Stomach smooth muscle (tissue), 2 donors: ENCODE measurements at regions not wholly inside any gene's neighbourhood (a gene's known extent, or its start where the extent isn't known, plus 50 kb on each side); places are given as distances from the start of the nearest gene placed in this dataset.

Experiments used
- H3K27ac ChIP-seq: one replicate; pipeline ENCODE4 v1.7.0; 2013; ENCODE audit warnings: mild to moderate bottlenecking, low read length, inconsistent platforms
- H3K27me3 ChIP-seq, 2 donors: one replicate each; pipeline ENCODE4 v1.7.0; 2013; ENCODE audit warnings: low read length in 2 of 2; ENCODE audit not compliant: insufficient read depth in 2 of 2, control insufficient read depth in 1 of 2
- H3K36me3 ChIP-seq, 2 donors: one replicate each; pipeline ENCODE4 v1.7.0; 2013; ENCODE audit warnings: low read length in 2 of 2; ENCODE audit not compliant: control insufficient read depth in 2 of 2, insufficient read depth in 2 of 2
- H3K4me1 ChIP-seq: one replicate; pipeline ENCODE4 v1.7.0; 2013; ENCODE audit warnings: low read length; ENCODE audit not compliant: control insufficient read depth, insufficient read depth
- H3K4me3 ChIP-seq, 2 donors: one replicate each; pipeline ENCODE4 v1.7.0; 2013; ENCODE audit warnings: low read length in 2 of 2
- H3K9ac ChIP-seq, 2 donors: one replicate each; pipeline ENCODE4 v1.7.0; 2013; ENCODE audit warnings: low read length in 2 of 2, mild to moderate bottlenecking in 1 of 2
- H3K9me3 ChIP-seq, 2 donors: one replicate each; pipeline ENCODE4 v1.7.0; 2013; ENCODE audit warnings: low read length in 2 of 2; ENCODE audit not compliant: control insufficient read depth in 2 of 2
- donor health status: healthy.
- donor health status: Pancreatic carcinoma.

DNA sequence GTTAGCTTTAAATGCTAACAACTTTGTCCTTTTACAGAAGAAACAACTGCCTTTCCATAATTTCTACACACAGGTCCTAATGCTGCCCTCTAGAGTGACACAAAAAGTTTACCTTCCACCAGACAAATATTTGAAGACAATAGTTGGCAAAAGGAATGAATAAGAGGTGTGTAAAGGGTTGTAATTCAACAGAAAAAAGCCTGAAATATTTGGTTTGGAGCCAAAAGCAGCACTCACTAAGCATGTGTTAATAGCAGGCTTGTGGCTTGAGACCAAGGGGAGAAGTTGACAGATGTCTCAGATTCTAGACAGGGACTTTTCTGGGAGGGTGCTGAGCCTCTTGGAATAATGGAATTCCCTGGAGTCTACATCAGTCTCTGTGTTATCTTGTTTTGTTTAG, 156.2 kb upstream of the GALNT17 start:
- H3K4me3 ChIP-seq, result no peak overlapping the region
- H3K27ac ChIP-seq, result no peak overlapping the region
- H3K9me3 ChIP-seq, result no peaks in the 10 kb centered on the region
- H3K27me3 ChIP-seq, result no peaks in the 10 kb centered on the region
- no peak overlapping the region for H3K9ac ChIP-seq
- H3K4me1 ChIP-seq, result no peaks in the 10 kb centered on the region
- no peaks in the 10 kb centered on the region for H3K36me3 ChIP-seq

DNA sequence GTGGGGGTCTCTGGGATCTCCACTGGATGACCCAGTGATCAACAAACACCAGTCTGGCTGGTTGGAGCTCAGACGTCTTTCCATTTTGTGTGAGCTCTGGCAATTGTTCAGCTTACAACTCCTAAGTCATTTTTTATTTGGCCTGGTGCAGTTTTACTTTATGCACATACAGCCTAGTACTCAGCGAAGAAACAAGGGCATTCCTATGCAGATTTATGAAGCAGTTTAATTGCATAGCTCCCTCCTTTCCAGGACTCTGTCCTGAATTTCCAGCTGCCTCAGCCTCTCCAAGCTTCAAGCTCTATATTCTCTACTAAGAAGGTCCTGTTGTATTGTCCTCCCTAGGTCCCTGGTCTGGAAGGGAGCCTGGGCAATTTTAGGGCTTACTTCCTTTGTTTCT, 145.6 kb upstream of the GALNT17 start:
- Histone ChIP-seq H3K4me3 (no peak overlapping the region), H3K27ac (no peak overlapping the region), H3K36me3 (no peaks in the 10 kb centered on the region), H3K4me1 (no peaks in the 10 kb centered on the region), H3K9ac (no peak overlapping the region), H3K27me3 (no peaks in the 10 kb centered on the region), H3K9me3 (no peaks in the 10 kb centered on the region)

DNA sequence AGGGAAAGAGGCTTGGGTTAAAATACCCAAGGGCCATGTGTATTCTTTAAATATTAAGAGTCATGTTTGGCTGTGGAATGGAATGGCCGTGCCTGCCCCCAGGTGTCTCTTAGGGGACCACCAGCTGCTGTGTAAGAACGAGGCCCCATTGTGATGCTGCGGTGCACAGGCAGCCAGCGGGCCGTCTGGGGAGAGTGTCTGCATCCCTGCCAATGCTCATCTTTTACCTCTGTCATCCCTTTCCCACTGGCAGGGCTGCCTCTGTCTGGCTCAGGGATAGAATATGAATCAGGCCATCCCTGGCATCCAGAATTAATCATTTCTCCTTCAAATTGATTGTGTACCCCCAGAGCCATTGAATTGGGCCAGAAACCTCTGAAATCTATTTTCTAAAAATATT, 137.8 kb upstream of the GALNT17 start:
- Histone ChIP-seq H3K27ac (no peak overlapping the region), H3K4me3 (no peak overlapping the region), H3K9me3 (peaks cover 3 to 6% of the 10 kb centered on the region in 2 donors), H3K27me3 (no peaks in the 10 kb centered on the region), H3K4me1 (no peaks in the 10 kb centered on the region), H3K9ac (no peak overlapping the region), H3K36me3 (no peaks in the 10 kb centered on the region)

DNA sequence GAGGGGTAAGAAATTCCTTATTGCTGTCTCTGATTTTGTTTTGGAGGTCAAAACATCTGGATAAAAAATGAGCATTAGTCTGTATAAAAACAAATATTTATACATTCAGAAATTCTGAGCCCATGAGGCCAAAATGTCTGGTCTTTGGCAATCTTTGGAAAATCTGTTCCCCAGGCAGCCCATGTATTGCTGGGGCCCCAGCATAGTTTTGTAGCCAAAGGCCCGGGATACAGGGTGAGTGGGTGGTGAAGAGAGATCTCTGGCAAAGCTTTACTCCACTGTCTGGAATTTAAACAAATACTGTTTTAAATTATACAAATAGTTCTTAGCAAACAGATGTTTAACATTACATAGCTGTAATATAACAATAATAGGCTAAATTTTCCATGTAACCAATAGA, 134.7 kb upstream of the GALNT17 start:
- Histone ChIP-seq H3K9ac (no peak overlapping the region), H3K4me3 (peak overlapping the region in 1 of 2 donors; percentile 22), H3K36me3 (no peaks in the 10 kb centered on the region), H3K4me1 (no peaks in the 10 kb centered on the region), H3K27me3 (no peaks in the 10 kb centered on the region), H3K9me3 (peaks cover 3 to 6% of the 10 kb centered on the region in 2 donors), H3K27ac (no peak overlapping the region)

DNA sequence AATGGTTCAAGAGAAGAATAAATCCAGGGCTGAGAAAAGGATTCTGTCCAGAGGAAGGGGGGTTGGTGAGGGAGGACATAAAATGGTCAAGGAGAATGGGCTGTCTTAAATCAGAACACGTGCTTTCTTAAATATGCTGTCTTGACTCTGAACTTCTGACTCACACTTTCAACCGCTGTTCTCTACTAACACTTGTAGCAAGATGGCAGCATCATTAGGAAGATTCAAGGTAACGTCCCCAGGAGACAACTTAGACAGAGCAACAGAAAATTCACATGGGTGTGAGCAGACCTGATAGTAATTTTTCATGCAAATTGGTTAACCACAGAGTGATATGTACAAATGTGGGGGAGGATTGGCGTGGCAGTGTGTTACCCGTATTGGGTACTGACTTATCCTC, 126.8 kb upstream of the GALNT17 start:
- Histone ChIP-seq H3K4me3 (no peak overlapping the region), H3K36me3 (no peaks in the 10 kb centered on the region), H3K9me3 (peaks cover 0 to 10% of the 10 kb centered on the region in 2 donors), H3K27me3 (peaks cover 0 to 2% of the 10 kb centered on the region in 2 donors), H3K4me1 (no peaks in the 10 kb centered on the region), H3K27ac (no peak overlapping the region), H3K9ac (no peak overlapping the region)

DNA sequence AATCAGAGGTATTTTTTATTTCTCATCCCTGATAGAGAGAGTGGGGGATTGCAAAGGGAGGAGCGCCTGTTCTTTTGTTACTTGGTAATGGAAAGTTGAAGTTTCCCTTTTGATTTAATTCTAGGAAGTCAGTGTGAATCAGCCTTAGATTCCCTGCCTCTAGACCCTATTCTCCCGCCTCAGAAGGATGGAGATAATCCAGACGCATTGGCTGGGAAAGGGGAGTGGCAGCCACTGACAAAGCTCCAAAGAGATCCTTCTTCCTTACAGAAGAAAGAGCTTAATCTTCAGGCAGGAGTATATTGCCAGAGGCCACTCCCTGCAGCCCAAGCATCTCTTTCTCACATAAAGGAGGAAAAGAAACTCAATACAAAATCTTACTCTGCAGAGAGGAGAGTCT, 122.3 kb upstream of the GALNT17 start:
- peaks cover 0 to 5% of the 10 kb centered on the region in 2 donors for H3K9me3 ChIP-seq
- H3K9ac ChIP-seq, result no peak overlapping the region
- no peak overlapping the region for H3K27ac ChIP-seq
- H3K27me3 ChIP-seq, result peaks cover 0 to 2% of the 10 kb centered on the region in 2 donors
- H3K36me3 ChIP-seq, result no peaks in the 10 kb centered on the region
- H3K4me3 ChIP-seq, result no peak overlapping the region
- no peaks in the 10 kb centered on the region for H3K4me1 ChIP-seq

DNA sequence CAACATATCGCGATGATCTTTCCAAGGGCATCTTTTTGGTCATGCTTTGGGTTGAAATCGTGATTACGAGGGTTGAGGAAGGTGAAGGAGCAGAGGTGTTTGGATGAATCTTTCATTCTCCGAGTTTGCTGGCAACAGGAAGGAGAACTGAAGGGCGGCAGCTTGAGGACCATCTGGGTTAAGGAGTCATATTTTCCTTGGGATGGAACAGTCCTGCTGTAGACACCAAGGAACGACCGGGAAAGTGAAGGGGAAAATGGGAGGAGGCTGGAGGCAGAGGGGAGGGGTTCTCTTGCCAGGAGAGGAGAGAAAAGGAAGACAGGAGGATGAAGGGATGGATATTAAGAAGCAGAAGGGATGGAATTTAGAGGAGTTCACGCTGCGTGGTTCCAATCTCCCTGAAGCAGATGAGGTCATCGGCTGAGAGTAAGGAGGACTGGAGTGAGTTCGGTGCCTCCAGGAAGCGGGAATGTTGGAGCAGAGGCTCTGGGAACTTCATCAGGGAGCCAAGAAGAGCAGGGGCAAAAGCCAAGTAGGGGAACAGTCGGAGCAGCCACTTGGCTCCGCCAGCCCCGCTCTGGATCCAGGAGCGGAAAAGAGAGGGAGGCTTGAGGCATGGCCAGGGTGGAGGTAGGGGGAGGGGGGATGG, 116.6 kb upstream of the GALNT17 start:
- Histone ChIP-seq H3K4me1 (peaks cover 4% of the 10 kb centered on the region), H3K27ac (no peak overlapping the region), H3K27me3 (no peaks in the 10 kb centered on the region), H3K36me3 (no peaks in the 10 kb centered on the region), H3K9ac (no peak overlapping the region), H3K4me3 (no peak overlapping the region), H3K9me3 (peaks cover 0 to 3% of the 10 kb centered on the region in 2 donors)

DNA sequence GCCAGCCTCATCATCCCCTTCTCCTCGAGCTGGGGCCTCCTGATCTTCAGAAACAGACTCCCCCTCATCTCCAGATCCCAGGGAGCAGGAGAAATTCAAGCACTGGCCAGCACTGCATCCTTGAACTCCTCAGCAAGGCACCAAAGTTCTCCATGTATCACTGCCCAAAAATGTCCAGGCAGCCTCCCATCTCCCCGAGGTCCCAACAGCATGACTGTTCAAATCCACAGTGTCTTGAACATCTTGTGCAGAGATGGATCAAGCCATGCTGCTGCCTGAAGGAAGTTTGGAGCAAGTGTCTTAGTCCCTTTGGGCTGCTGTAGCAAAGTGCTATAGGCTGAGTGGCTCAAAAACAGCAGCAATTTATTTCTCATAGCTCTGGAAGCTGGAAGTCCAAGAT, 115.5 kb upstream of the GALNT17 start:
- no peak overlapping the region for H3K27ac ChIP-seq
- peaks cover 0 to 3% of the 10 kb centered on the region in 2 donors for H3K9me3 ChIP-seq
- H3K36me3 ChIP-seq, result no peaks in the 10 kb centered on the region
- H3K9ac ChIP-seq, result no peak overlapping the region
- H3K27me3 ChIP-seq, result no peaks in the 10 kb centered on the region
- H3K4me3 ChIP-seq, result no peak overlapping the region
- peaks cover 4% of the 10 kb centered on the region for H3K4me1 ChIP-seq

DNA sequence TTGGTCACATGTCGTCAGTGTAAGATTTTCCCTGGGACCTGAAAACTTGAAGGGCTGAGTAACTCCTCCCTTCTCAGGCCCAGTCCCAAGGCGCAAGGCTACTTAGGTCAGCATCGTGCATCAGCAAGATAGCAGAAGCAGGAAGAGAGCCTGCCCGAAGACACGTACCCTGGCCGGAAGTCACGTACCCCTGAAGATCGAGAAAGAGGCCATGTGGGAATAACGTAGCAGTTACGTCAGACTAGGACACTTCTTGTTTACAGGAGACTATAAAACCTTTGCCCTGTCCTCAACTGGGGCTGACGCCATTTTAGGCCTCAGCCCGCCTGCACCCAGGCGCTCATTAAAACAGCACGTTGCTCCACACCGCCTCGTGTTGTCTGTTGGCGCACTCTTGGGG, 114.3 kb upstream of the GALNT17 start:
- Histone ChIP-seq H3K27me3 (no peaks in the 10 kb centered on the region), H3K4me3 (no peak overlapping the region), H3K4me1 (peaks cover 4% of the 10 kb centered on the region), H3K9ac (no peak overlapping the region), H3K27ac (no peak overlapping the region), H3K9me3 (peaks cover 0 to 3% of the 10 kb centered on the region in 2 donors), H3K36me3 (no peaks in the 10 kb centered on the region)

DNA sequence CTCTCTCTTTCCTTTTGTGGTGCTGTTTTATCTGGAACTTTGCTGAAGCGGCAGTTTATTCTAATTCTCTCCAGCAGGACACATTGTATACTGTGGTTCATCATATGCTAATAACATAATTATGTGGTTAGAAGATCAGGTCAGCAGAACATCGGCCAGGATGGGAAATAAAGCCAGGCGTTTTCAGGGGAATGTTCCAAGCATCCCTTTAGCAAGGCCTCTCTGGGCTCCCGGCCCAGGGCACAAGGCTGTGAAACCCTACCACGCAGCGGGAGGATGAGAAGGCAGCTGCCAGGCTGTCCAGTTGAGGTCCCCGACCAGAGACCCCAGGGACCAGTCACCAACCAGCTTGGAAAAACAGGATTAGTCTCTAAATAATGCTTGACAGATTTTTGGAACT, 112.2 kb upstream of the GALNT17 start:
- Histone ChIP-seq H3K9ac (no peak overlapping the region), H3K36me3 (no peaks in the 10 kb centered on the region), H3K4me3 (no peak overlapping the region), H3K27ac (no peak overlapping the region), H3K9me3 (peaks cover 0 to 3% of the 10 kb centered on the region in 2 donors), H3K27me3 (no peaks in the 10 kb centered on the region), H3K4me1 (peaks cover 4% of the 10 kb centered on the region)

DNA sequence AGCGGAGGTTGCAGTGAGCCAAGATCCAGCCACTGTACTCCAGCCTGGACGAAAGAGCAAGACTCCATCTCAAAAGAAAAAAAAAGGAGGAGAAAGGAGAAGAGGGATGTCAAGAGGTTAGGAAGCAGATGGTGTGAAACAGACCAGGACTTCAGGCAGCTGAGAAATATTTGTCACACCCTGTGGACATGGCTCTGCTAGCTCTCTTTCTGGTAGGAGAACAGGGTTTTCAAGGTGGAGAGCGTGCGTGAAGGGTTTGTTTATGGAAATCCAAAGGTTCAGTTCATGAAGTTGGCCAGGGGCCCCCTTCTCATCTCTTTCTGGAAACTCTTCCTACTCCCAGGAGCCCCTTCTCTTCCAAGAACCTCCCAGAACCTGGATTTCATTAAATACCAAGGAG, 110.8 kb upstream of the GALNT17 start:
- Histone ChIP-seq H3K4me1 (peaks cover 4% of the 10 kb centered on the region), H3K4me3 (no peak overlapping the region), H3K27me3 (no peaks in the 10 kb centered on the region), H3K36me3 (no peaks in the 10 kb centered on the region), H3K27ac (no peak overlapping the region), H3K9me3 (peaks cover 0 to 3% of the 10 kb centered on the region in 2 donors), H3K9ac (no peak overlapping the region)
